ENCODE measurements at regions not wholly inside any gene's neighbourhood (a gene's known extent, or its start where the extent isn't known, plus 50 kb on each side); places are given as distances from the start of the nearest gene placed in this dataset.

DNA sequence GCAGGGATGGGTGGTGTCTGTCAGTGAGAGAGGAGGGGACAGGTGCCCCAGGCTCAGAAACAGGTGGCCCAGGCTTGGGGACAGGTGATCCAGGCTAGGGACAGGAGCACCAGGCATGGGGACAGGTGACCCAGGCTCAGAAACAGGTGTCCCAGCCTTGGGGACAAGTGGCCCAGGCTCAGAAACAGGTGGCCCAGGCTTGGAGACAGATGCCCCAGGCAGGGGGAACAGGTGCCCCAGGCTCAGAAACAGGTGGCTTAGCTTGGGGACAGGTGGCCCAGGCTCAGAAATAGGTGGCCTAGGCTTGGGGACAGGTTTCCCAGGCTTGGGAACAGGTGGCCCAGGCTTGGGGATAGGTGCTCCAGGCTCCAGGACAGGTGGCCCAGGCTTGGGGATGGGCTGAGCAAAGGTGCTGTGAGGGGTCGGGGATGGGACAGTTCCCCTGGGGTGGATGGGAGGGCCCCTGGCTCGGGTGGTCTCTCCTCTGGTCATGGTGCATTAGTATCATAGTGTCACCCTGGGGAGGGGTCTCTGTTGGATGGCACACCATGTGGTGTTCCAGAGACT lies 87.7 kb upstream of the C1orf174 start:
- TF ChIP-seq EZH2 (IDR thresholded peaks at IDR 0.05): no peak
- no peak for TF ChIP-seq POLR2AphosphoS5 (IDR thresholded peaks at IDR 0.05; ENCODE audit: borderline replicate concordance, low read depth, low read length)
- TF ChIP-seq FOXP2 (optimal IDR thresholded peaks at IDR 0.05; ENCODE audit: control extremely low read depth, extremely low read length, insufficient read depth): no peak
